ENCODE measurements at regions not wholly inside any gene's neighbourhood (a gene's known extent, or its start where the extent isn't known, plus 50 kb on each side); places are given as distances from the start of the nearest gene placed in this dataset.

DNA sequence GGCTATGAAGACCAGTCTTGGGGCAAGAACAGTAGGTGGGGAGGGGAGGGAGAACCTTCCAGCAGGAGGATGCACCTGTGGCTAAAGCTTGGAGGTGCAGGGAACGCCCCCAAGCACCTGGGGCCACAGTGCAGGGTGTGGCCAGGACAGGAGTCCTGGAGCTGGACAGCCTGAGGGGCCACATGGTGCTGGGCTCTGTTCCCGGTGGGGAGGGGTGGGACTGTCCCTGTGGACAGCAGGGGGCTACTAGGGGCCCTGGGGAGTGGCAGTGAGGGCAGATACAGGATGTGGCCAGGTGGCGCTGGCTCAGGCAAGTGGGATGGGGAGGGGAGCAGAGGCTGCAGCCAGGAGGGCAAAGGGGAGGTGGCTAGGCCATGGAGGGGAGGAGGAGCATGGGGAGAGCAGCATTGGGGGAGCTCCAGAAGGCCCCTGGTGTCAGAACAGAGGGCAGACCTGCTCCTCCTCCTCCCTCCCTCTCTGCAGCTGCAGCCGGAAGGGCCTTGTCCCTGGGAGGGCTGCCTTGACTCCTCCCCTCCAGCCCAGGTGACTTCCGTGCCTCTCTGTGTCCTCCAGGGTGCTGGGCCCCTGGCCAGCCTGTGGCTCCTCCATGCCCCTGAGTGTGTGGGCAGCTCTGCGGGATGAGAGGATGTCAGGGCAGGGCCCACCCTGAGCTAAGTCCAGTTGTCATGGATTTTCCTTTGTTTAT lies 68.4 kb upstream of the DLK1 start:
- Histone ChIP-seq H3K27ac (no peak overlapping the region), H3K9me3 (no peaks in the 10 kb centered on the region), H3K4me3 (no peak overlapping the region), H3K4me2 (no peak overlapping the region), H3K4me1 (peaks cover 3% of the 10 kb centered on the region; the same call in 1 of the 3 replicates)
- TF ChIP-seq RFX5 (IDR thresholded peaks at IDR 0.05) (no peak), ZSCAN20 (CRISPR knock-in tag; IDR thresholded peaks at IDR 0.05) (no peak), FOSL2 (IDR thresholded peaks at IDR 0.05) (no peak), FOSL2 (CRISPR knock-in tag; IDR thresholded peaks at IDR 0.05) (no peak), CHD4 (IDR thresholded peaks at IDR 0.05; ENCODE audit: borderline replicate concordance) (no peak), HDAC2 (IDR thresholded peaks at IDR 0.05) (no peak)
- TF ChIP-seq, protein P1, sequence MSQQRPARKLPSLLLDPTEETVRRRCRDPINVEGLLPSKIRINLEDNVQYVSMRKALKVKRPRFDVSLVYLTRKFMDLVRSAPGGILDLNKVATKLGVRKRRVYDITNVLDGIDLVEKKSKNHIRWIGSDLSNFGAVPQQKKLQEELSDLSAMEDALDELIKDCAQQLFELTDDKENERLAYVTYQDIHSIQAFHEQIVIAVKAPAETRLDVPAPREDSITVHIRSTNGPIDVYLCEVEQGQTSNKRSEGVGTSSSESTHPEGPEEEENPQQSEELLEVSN (IDR thresholded peaks at IDR 0.05; ENCODE audit: borderline replicate concordance, low read depth), result no peak
- TF ChIP-seq, protein P2, sequence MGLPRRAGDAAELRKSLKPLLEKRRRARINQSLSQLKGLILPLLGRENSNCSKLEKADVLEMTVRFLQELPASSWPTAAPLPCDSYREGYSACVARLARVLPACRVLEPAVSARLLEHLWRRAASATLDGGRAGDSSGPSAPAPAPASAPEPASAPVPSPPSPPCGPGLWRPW (IDR thresholded peaks at IDR 0.05), result no peak
- TF ChIP-seq, protein P3, sequence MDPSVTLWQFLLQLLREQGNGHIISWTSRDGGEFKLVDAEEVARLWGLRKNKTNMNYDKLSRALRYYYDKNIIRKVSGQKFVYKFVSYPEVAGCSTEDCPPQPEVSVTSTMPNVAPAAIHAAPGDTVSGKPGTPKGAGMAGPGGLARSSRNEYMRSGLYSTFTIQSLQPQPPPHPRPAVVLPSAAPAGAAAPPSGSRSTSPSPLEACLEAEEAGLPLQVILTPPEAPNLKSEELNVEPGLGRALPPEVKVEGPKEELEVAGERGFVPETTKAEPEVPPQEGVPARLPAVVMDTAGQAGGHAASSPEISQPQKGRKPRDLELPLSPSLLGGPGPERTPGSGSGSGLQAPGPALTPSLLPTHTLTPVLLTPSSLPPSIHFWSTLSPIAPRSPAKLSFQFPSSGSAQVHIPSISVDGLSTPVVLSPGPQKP (IDR thresholded peaks at IDR 0.05; ENCODE audit: low read depth, low read length), result no peak
- TF ChIP-seq, protein P4, sequence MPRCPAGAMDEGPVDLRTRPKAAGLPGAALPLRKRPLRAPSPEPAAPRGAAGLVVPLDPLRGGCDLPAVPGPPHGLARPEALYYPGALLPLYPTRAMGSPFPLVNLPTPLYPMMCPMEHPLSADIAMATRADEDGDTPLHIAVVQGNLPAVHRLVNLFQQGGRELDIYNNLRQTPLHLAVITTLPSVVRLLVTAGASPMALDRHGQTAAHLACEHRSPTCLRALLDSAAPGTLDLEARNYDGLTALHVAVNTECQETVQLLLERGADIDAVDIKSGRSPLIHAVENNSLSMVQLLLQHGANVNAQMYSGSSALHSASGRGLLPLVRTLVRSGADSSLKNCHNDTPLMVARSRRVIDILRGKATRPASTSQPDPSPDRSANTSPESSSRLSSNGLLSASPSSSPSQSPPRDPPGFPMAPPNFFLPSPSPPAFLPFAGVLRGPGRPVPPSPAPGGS (IDR thresholded peaks at IDR 0.05), result no peak
- TF ChIP-seq, protein P5, sequence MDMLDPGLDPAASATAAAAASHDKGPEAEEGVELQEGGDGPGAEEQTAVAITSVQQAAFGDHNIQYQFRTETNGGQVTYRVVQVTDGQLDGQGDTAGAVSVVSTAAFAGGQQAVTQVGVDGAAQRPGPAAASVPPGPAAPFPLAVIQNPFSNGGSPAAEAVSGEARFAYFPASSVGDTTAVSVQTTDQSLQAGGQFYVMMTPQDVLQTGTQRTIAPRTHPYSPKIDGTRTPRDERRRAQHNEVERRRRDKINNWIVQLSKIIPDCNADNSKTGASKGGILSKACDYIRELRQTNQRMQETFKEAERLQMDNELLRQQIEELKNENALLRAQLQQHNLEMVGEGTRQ (IDR thresholded peaks at IDR 0.05), result no peak
- POLR2A ChIA-PET, result no interaction called here
- DNase-seq (ENCODE audit: low read depth in 1 of 2, low spot score in 1 of 2) (no peak), FAIRE-seq (no peak), ATAC-seq (no peak)
- WGBS (ENCODE audit: missing lambda C conversion rate), result 88% methylated on average over 5 of the region's 6 CpGs
- CTCF ChIA-PET, result interaction anchor here (0.5 to 31.4 kb wide), 10 partner anchors 14 to 970 kb away, joined by 3 to 602 read pairs (median 6); no protein-coding TSS in a partner anchor

DNA sequence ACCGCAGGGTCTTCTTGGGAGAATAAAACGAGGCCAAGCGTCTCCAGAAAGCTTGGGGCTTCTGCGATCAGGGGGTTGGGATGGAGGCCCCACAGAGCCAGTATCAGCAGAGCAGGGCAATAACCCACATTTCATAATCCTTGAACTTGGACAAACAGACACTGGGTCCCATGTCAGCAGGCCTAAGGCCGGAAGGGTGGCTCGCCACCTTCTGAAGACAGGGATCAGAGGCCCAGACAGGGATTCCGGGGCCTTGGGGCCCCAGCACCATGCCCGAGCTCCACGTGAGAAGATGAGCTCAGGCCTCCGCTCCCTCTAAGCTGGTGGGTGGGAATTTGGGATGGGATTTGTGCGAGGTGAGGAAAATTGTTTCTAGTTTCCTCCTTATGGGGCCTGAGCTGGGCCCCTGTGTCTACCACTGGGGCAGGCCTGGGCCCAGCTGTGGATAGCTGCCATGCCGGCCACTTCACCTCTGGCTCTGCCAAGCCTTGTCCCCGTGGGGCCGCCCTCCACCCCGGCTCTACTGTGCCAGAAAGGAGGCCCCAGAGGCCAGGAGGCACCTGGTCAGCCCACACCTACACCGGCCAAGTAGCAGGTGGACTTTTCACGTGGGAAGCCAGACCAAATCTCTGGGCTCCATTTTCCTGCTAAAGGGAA lies 67.2 kb upstream of the DLK1 start:
- 87% methylated on average over 16 of the region's 17 CpGs for WGBS (ENCODE audit: missing lambda C conversion rate)
- H3K4me1 ChIP-seq, result peaks cover under 1% of the 10 kb centered on the region; the same call in 1 of the 3 replicates
- POLR2A ChIA-PET, result no interaction called here

More for the DNA sequence above, 67.2 kb upstream of the DLK1 start:
- Histone ChIP-seq H3K4me2 (no peak overlapping the region), H3K27ac (no peak overlapping the region), H3K4me3 (no peak overlapping the region), H3K9me3 (no peaks in the 10 kb centered on the region)
- FAIRE-seq (no peak), DNase-seq (ENCODE audit: low read depth in 1 of 2, low spot score in 1 of 2) (no peak), ATAC-seq (no peak)
- CTCF ChIA-PET, result interaction anchor here (0.7 to 31.4 kb wide), 8 partner anchors 15 to 969 kb away, joined by 3 to 602 read pairs (median 26); no protein-coding TSS in a partner anchor
- TF ChIP-seq, protein P6, sequence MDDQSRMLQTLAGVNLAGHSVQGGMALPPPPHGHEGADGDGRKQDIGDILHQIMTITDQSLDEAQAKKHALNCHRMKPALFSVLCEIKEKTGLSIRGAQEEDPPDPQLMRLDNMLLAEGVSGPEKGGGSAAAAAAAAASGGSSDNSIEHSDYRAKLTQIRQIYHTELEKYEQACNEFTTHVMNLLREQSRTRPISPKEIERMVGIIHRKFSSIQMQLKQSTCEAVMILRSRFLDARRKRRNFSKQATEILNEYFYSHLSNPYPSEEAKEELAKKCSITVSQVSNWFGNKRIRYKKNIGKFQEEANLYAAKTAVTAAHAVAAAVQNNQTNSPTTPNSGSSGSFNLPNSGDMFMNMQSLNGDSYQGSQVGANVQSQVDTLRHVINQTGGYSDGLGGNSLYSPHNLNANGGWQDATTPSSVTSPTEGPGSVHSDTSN (IDR thresholded peaks at IDR 0.05), result no peak
- no peak for TF ChIP-seq EHMT2 (IDR thresholded peaks at IDR 0.05; ENCODE audit: low read depth)
- TF ChIP-seq CHD2 (IDR thresholded peaks at IDR 0.05; ENCODE audit: low read length, partially characterized antibody), result no peak
- TF ChIP-seq, protein P5 (IDR thresholded peaks at IDR 0.05), result no peak
- no peak for TF ChIP-seq KDM5A (IDR thresholded peaks at IDR 0.05)
- no peak for TF ChIP-seq MAZ (IDR thresholded peaks at IDR 0.05; ENCODE audit: borderline replicate concordance, low read depth, low read length)
- no peak for TF ChIP-seq RNF2 (IDR thresholded peaks at IDR 0.05; ENCODE audit: borderline replicate concordance, low read depth)
- no peak for TF ChIP-seq ESRRA (IDR thresholded peaks at IDR 0.05; ENCODE audit: borderline replicate concordance, low read length)
- TF ChIP-seq RARB (CRISPR knock-in tag; IDR thresholded peaks at IDR 0.05), result no peak
- TF ChIP-seq JUN (IDR thresholded peaks at IDR 0.05), result no peak
- no peak for TF ChIP-seq HDAC2 (IDR thresholded peaks at IDR 0.05)
- no peak for TF ChIP-seq MYC (IDR thresholded peaks at IDR 0.05; ENCODE audit: borderline replicate concordance, low read length)
- TF ChIP-seq, protein P3 (IDR thresholded peaks at IDR 0.05; ENCODE audit: low read depth, low read length), result no peak
- no peak for TF ChIP-seq EHF (CRISPR knock-in tag; IDR thresholded peaks at IDR 0.05)
- TF ChIP-seq MAFK (IDR thresholded peaks at IDR 0.05; ENCODE audit: partially characterized antibody), result no peak
- no peak for TF ChIP-seq RAD21 (conservative IDR thresholded peaks at IDR 0.05 in 1 of 2, IDR thresholded peaks at IDR 0.05 in 1 of 2)
- TF ChIP-seq, protein P7, sequence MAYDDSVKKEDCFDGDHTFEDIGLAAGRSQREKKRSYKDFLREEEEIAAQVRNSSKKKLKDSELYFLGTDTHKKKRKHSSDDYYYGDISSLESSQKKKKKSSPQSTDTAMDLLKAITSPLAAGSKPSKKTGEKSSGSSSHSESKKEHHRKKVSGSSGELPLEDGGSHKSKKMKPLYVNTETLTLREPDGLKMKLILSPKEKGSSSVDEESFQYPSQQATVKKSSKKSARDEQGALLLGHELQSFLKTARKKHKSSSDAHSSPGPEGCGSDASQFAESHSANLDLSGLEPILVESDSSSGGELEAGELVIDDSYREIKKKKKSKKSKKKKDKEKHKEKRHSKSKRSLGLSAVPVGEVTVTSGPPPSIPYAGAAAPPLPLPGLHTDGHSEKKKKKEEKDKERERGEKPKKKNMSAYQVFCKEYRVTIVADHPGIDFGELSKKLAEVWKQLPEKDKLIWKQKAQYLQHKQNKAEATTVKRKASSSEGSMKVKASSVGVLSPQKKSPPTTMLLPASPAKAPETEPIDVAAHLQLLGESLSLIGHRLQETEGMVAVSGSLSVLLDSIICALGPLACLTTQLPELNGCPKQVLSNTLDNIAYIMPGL (CRISPR knock-in tag; IDR thresholded peaks at IDR 0.05; ENCODE audit: borderline replicate concordance), result no peak

All from A549 (cell line).